Nephron (organoid): ENCODE measurements at regions not wholly inside any gene's neighbourhood (a gene's known extent, or its start where the extent isn't known, plus 50 kb on each side); places are given as distances from the start of the nearest gene placed in this dataset.

ENCODE experiments used
- H3K27ac Mint-ChIP-seq, 3 experiments: 2 replicates each; pipeline ENCODE4 v1.8.0; 2020; ENCODE audit warnings: mixed read lengths in 3 of 3, mild to moderate bottlenecking in 2 of 3, moderate library complexity in 1 of 3
- H3K27me3 Mint-ChIP-seq: 2 replicates; pipeline ENCODE4 v1.8.0; 2021; ENCODE audit warnings: low read depth, mild to moderate bottlenecking, moderate library complexity, mixed read lengths
- H3K36me3 Mint-ChIP-seq: 2 replicates; pipeline ENCODE4 v1.8.0; 2020; ENCODE audit warnings: low read depth, mixed read lengths
- H3K4me1 Mint-ChIP-seq: 2 replicates; pipeline ENCODE4 v1.8.0; 2020; ENCODE audit warnings: mixed read lengths
- H3K4me3 Mint-ChIP-seq, 3 experiments: 2 replicates each; pipeline ENCODE4 v1.8.0; 2020; ENCODE audit warnings: mild to moderate bottlenecking in 3 of 3, mixed read lengths in 3 of 3, moderate library complexity in 2 of 3
- H3K9me3 Mint-ChIP-seq: 2 replicates; pipeline ENCODE4 v1.8.0; 2020; ENCODE audit warnings: mixed read lengths
- CTCF ChIP-seq, 3 experiments: fragments of 200-600 bp; sonication (generic); IDR thresholded peaks; one replicate each; pipeline ENCODE4 v1.5.0; 2021; ENCODE audit warnings: antibody characterized with exemption in 3 of 3; ENCODE audit not compliant: unreplicated experiment in 3 of 3

- Mint-ChIP-seq H3K27ac (no peak overlapping the region), H3K9me3 (peaks cover 12% of the 10 kb centered on the region), H3K4me3 (no peak overlapping the region), H3K4me1 (no peaks in the 10 kb centered on the region), H3K36me3 (no peaks in the 10 kb centered on the region), H3K27me3 (peaks cover 1% of the 10 kb centered on the region)
- no peak for TF ChIP-seq CTCF (IDR thresholded peaks at IDR 0.05; ENCODE audit: unreplicated experiment in 3 of 3)
Observed at GRCh38 chrX:108795240-108795639, 58.9 kb upstream of the IRS4 start.
